ENCODE measurements at regions not wholly inside any gene's neighbourhood (a gene's known extent, or its start where the extent isn't known, plus 50 kb on each side); places are given as distances from the start of the nearest gene placed in this dataset.

- Mint-ChIP-seq H3K4me3 (no peak overlapping the region), H3K27ac (no peak overlapping the region)
- no peak for DNase-seq (ENCODE audit: low spot score in 2 of 2)
Observed at GRCh38 chr4:43816116-43816515, 632.5 kb downstream of the KCTD8 start.

DNA sequence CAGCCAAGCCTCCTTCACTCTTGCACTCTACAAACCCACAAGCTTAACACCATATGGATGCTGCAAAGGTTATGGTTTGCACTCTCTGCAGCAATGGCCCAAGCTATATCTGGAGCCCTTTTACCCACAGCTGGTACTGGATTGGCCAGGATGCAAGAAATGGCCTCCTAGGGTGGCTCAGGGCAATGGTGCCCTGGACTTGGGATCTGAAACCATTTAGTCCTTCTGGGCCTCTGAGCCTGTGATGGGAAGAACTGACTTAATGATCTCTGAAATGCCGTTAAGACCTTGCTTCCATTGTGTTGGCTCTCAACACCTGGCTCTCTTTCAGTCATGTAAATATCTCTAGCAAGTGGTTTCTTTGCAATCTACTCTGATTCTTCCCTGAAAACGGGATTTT lies 626.0 kb downstream of the KCTD8 start:
- H3K9me3 Mint-ChIP-seq: peaks cover 10% of the 10 kb centered on the region
- ATAC-seq (ENCODE audit: low read depth) (no peak), DNase-seq (ENCODE audit: low spot score in 2 of 2) (no peak)
- no peaks in the 10 kb centered on the region for H3K36me3 Mint-ChIP-seq
- no peaks in the 10 kb centered on the region for H3K4me1 Mint-ChIP-seq
- H3K4me3 Mint-ChIP-seq: no peak overlapping the region
- H3K27ac Mint-ChIP-seq: no peak overlapping the region
- no peaks in the 10 kb centered on the region for H3K27me3 Mint-ChIP-seq

More at GRCh38 chr4:43816116-43816515, 632.5 kb downstream of the KCTD8 start:
- H3K9me3 Mint-ChIP-seq: peaks cover 10% of the 10 kb centered on the region
- no peaks in the 10 kb centered on the region for H3K4me1 Mint-ChIP-seq
- no peaks in the 10 kb centered on the region for H3K36me3 Mint-ChIP-seq
- ATAC-seq (ENCODE audit: low read depth): no peak
- H3K27me3 Mint-ChIP-seq: no peaks in the 10 kb centered on the region

DNA sequence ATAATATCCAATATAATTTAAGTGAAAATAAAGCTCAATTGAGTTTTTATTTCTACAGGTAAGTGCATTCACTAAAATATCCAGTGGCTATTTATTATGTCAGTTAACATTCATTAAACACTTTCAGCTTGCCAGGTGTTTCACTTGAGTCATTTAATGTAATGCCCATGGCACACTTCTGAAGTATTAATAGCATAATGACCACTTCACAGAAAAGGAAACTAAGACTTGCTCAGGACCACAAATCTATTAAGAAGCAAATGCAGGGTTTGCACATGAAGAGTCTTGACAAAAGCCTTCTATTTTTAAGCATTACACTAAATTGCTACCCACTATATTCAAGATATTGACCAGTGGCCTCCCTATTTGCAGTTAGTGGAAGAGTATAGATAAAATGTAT lies 612.7 kb downstream of the KCTD8 start:
- ATAC-seq (ENCODE audit: low read depth) (no peak), DNase-seq (ENCODE audit: low spot score in 2 of 2) (no peak)
- Mint-ChIP-seq H3K36me3 (no peaks in the 10 kb centered on the region), H3K27me3 (no peaks in the 10 kb centered on the region), H3K27ac (no peak overlapping the region), H3K4me3 (no peak overlapping the region), H3K9me3 (no peaks in the 10 kb centered on the region), H3K4me1 (no peaks in the 10 kb centered on the region)

DNA sequence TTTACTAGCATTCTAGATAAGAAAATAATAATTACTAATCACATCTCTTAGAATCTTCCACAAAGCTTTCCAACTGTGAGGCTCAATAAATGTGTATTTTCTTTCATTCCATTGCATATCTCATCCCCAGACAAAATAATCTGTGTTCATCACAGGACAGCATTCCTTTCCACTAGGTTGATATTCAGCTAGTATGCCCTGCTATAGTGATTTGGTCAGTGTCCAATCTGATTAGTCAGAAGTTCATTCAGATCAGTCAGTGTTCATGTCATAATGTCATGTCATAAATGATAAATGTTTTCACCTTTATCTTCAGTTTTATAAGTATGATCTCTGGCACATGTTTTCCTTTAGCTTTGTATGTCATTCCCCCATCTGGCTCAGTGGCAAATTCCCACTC lies 611.4 kb downstream of the KCTD8 start:
- Mint-ChIP-seq H3K27me3 (no peaks in the 10 kb centered on the region), H3K36me3 (no peaks in the 10 kb centered on the region), H3K9me3 (no peaks in the 10 kb centered on the region), H3K27ac (no peak overlapping the region), H3K4me3 (no peak overlapping the region), H3K4me1 (no peaks in the 10 kb centered on the region)
- no peak for ATAC-seq (ENCODE audit: low read depth)
- no peak for DNase-seq (ENCODE audit: low spot score in 2 of 2)

DNA sequence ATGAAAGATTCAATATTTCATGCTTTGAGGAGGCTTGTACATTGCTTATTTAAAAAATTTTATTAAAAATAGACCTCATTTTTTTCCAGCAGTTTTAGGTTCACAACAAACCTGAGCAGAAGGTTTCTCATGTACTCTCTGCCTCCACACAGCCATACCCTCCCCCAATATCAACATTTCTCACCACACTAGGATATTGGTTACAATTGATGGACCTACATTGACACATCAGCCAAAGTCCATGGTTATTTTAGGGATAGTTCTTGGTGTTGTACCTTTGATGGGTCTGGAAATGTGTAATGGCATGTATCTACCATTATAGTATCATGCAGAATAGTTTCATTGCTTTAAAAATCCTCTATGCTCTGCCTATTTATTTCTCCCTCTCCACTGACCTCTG lies 611.0 kb downstream of the KCTD8 start:
- Mint-ChIP-seq H3K4me3 (no peak overlapping the region), H3K9me3 (no peaks in the 10 kb centered on the region), H3K27me3 (no peaks in the 10 kb centered on the region), H3K4me1 (no peaks in the 10 kb centered on the region), H3K36me3 (no peaks in the 10 kb centered on the region), H3K27ac (no peak overlapping the region)
- no peak for DNase-seq (ENCODE audit: low spot score in 2 of 2)
- no peak for ATAC-seq (ENCODE audit: low read depth)

DNA sequence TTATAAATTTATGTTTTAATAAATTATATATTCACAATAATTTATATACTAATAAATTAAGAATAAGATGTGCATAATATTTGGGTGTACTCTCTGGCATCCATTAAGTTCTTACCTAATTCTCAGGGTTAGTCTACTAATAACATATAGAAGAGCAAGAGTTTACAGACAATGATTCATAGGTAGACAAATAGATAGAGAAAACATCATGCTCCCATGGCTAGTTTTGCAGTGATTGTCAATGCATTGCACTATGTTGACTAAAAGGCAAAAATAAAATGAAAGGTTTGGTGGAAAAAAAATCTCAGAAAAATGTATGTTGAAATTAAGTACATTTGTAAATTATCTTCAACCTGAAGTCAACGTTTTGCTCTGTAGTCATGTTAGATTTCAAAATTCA lies 606.0 kb downstream of the KCTD8 start:
- DNase-seq (ENCODE audit: low spot score in 2 of 2): no peak
- Mint-ChIP-seq H3K4me1 (no peaks in the 10 kb centered on the region), H3K9me3 (no peaks in the 10 kb centered on the region), H3K36me3 (no peaks in the 10 kb centered on the region), H3K4me3 (no peak overlapping the region), H3K27ac (no peak overlapping the region), H3K27me3 (no peaks in the 10 kb centered on the region)
- ATAC-seq (ENCODE audit: low read depth): no peak

- DNase-seq (ENCODE audit: low spot score in 2 of 2): no peak
- H3K27me3 Mint-ChIP-seq: no peaks in the 10 kb centered on the region
- H3K36me3 Mint-ChIP-seq: no peaks in the 10 kb centered on the region
- no peak overlapping the region for H3K27ac Mint-ChIP-seq
- H3K4me1 Mint-ChIP-seq: no peaks in the 10 kb centered on the region
- H3K4me3 Mint-ChIP-seq: no peak overlapping the region
- no peak for ATAC-seq (ENCODE audit: low read depth)
- no peaks in the 10 kb centered on the region for H3K9me3 Mint-ChIP-seq
Observed at GRCh38 chr4:43843501-43843900, 605.1 kb downstream of the KCTD8 start.

- H3K36me3 Mint-ChIP-seq: no peaks in the 10 kb centered on the region
- H3K4me1 Mint-ChIP-seq: no peaks in the 10 kb centered on the region
- H3K9me3 Mint-ChIP-seq: no peaks in the 10 kb centered on the region
- H3K27me3 Mint-ChIP-seq: no peaks in the 10 kb centered on the region
- DNase-seq (ENCODE audit: low spot score in 2 of 2): no peak
- H3K4me3 Mint-ChIP-seq: no peak overlapping the region
- ATAC-seq (ENCODE audit: low read depth): no peak
- no peak overlapping the region for H3K27ac Mint-ChIP-seq
Observed at GRCh38 chr4:43846111-43846587, 602.5 kb downstream of the KCTD8 start.

GRCh38 chr4:43853565-43854264 lies 594.9 kb downstream of the KCTD8 start:
- H3K4me3 Mint-ChIP-seq: no peak overlapping the region
- H3K27me3 Mint-ChIP-seq: no peaks in the 10 kb centered on the region

GRCh38 chr4:43855283-43855682 lies 593.3 kb downstream of the KCTD8 start:
- DNase-seq (ENCODE audit: low spot score in 2 of 2) (no peak), ATAC-seq (ENCODE audit: low read depth) (no peak)
- Mint-ChIP-seq H3K36me3 (no peaks in the 10 kb centered on the region), H3K27me3 (no peaks in the 10 kb centered on the region), H3K27ac (no peak overlapping the region), H3K4me1 (no peaks in the 10 kb centered on the region), H3K9me3 (peaks cover 7% of the 10 kb centered on the region), H3K4me3 (no peak overlapping the region)

More at GRCh38 chr4:43853565-43854264, 594.9 kb downstream of the KCTD8 start:
- Mint-ChIP-seq H3K36me3 (no peaks in the 10 kb centered on the region), H3K4me1 (no peaks in the 10 kb centered on the region), H3K27ac (no peak overlapping the region), H3K9me3 (peaks cover 2% of the 10 kb centered on the region)
- DNase-seq (ENCODE audit: low spot score in 2 of 2): no peak
- ATAC-seq (ENCODE audit: low read depth): no peak

DNA sequence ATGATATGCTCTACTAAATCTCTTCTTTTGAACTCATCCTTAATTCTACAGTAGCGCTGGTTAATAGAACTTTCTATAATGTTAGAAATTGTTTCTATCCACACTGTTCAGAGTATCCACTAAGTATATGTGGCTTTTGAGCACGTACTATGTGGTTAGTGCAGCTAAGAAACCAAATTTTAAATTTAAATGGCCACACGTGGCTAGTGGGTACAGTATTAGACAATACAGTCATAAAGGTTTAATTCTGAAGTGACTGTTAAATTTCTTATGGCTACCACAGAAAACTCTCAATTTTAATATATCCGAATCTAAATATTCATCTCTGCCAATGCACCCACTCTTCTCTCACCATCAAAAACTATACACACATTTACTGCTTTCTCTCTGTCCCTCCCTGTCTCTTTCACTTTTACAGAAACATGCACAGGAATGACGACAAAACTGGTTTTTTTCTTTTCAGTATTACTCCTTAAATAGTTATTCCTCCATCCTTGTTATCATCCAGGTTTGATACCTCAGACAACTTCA lies 583.9 kb downstream of the KCTD8 start:
- Mint-ChIP-seq H3K36me3 (no peaks in the 10 kb centered on the region), H3K27ac (no peak overlapping the region), H3K4me1 (peaks cover 6% of the 10 kb centered on the region), H3K9me3 (peaks cover 1% of the 10 kb centered on the region), H3K4me3 (no peak overlapping the region), H3K27me3 (no peaks in the 10 kb centered on the region)
- no peak for DNase-seq (ENCODE audit: low spot score in 2 of 2)
- ATAC-seq (ENCODE audit: low read depth): no peak

DNA sequence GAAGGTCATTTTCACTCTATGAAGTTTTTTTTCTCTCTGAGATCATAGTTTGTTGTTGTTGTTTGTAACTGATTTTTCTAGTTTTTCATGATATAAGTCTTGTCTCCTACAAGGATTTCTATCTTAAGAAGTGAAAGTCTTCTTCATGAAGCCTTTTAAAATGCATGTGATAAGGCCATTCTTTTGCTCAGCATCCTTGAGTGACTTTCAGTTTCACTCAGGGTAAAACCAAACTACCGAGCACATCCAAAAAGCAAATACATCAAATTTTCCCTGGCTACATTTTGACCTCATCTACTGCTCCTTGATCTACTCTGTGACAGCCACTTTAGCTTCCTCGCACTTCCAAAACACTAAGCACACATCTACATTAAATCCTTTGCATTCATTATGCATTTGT lies 580.7 kb downstream of the KCTD8 start:
- Mint-ChIP-seq H3K4me1 (peaks cover 6% of the 10 kb centered on the region), H3K27ac (no peak overlapping the region), H3K36me3 (no peaks in the 10 kb centered on the region), H3K9me3 (peaks cover 2% of the 10 kb centered on the region), H3K4me3 (no peak overlapping the region), H3K27me3 (no peaks in the 10 kb centered on the region)
- ATAC-seq (ENCODE audit: low read depth): no peak
- DNase-seq (ENCODE audit: low spot score in 2 of 2): no peak

DNA sequence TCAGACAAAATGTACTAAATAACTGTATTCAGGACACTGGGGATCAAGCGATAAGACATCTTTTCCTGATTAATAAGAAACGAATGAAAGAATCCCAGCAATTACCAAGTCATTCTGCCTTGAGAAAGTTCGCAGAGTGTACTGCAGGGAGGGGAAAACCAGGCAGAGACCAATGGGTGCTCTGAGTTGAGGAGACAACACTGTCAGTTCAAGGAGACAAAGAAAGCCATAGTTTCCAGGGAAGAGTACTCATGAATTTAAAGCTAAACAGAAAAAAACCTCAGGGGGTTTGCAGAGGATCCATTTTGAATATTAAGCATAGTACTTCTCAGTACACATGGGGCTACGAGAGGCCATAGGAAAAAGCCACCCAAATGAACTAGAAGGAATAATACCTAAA lies 573.0 kb downstream of the KCTD8 start:
- DNase-seq (ENCODE audit: low spot score in 2 of 2) (no peak), ATAC-seq (ENCODE audit: low read depth) (no peak)
- no peak overlapping the region for H3K4me3 Mint-ChIP-seq
- no peaks in the 10 kb centered on the region for H3K36me3 Mint-ChIP-seq
- H3K27me3 Mint-ChIP-seq: no peaks in the 10 kb centered on the region
- no peak overlapping the region for H3K27ac Mint-ChIP-seq
- H3K9me3 Mint-ChIP-seq: peaks cover 6% of the 10 kb centered on the region
- no peaks in the 10 kb centered on the region for H3K4me1 Mint-ChIP-seq

DNA sequence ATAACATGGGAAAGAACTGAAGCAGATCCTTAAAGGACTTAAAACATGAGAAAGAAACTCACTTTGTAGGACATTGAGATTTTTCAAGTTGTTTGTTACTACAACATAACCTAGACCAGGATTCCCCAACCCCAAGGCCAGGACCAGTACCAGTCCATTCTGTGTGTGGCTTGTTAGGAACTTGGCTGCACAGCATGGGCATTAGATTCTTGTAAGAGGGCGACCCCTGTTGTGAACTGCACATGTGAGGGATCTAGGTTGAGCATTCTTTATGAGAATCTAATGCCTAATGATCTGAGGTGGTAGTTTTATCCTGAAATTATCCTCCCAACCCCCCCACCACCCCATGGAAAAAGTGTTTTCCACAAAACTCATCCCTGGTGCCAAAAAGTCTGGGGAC lies 566.1 kb downstream of the KCTD8 start:
- H3K27ac Mint-ChIP-seq: no peak overlapping the region
- H3K4me1 Mint-ChIP-seq: no peaks in the 10 kb centered on the region
- H3K36me3 Mint-ChIP-seq: no peaks in the 10 kb centered on the region
- H3K27me3 Mint-ChIP-seq: no peaks in the 10 kb centered on the region
- H3K9me3 Mint-ChIP-seq: peaks cover 5% of the 10 kb centered on the region
- ATAC-seq (ENCODE audit: low read depth) (no peak), DNase-seq (ENCODE audit: low spot score in 2 of 2) (no peak)
- no peak overlapping the region for H3K4me3 Mint-ChIP-seq

- no peaks in the 10 kb centered on the region for H3K27me3 Mint-ChIP-seq
- no peak for ATAC-seq (ENCODE audit: low read depth)
- H3K4me1 Mint-ChIP-seq: no peaks in the 10 kb centered on the region
- no peaks in the 10 kb centered on the region for H3K36me3 Mint-ChIP-seq
- DNase-seq (ENCODE audit: low spot score in 2 of 2): no peak
- no peak overlapping the region for H3K27ac Mint-ChIP-seq
- peaks cover 1% of the 10 kb centered on the region for H3K9me3 Mint-ChIP-seq
- no peak overlapping the region for H3K4me3 Mint-ChIP-seq
Observed at GRCh38 chr4:43886196-43886595, 562.4 kb downstream of the KCTD8 start.
